ENCODE measurements at regions not wholly inside any gene's neighbourhood (a gene's known extent, or its start where the extent isn't known, plus 50 kb on each side); places are given as distances from the start of the nearest gene placed in this dataset.

- no peak overlapping the region for H3K4me3 ChIP-seq (replicated peaks; ENCODE audit: insufficient read depth, low read length)
- no peak for TF ChIP-seq SPI1 (IDR thresholded peaks at IDR 0.05; ENCODE audit: borderline replicate concordance, low read depth)
- DNase-seq (ENCODE audit: low read depth in 1 of 2, low spot score in 1 of 2) = no peak
Measured at GRCh38 chr4:181308476-181309312, 934.5 kb upstream of the TENM3 start.

GRCh38 chr4:181312066-181312465 is 931.1 kb upstream of the TENM3 start:
- no peak for DNase-seq (ENCODE audit: low read depth in 1 of 2, low spot score in 1 of 2)
- H3K27me3 ChIP-seq (ENCODE audit: insufficient read depth, poor library complexity, severe bottlenecking) = no peaks in the 10 kb centered on the region
- H3K4me3 ChIP-seq (replicated peaks; ENCODE audit: insufficient read depth, low read length) = no peak overlapping the region
- H3K27ac ChIP-seq (replicated peaks) = no peak overlapping the region
- no peak for TF ChIP-seq SPI1 (IDR thresholded peaks at IDR 0.05; ENCODE audit: borderline replicate concordance, low read depth)
- TF ChIP-seq REST (IDR thresholded peaks at IDR 0.05; ENCODE audit: insufficient replicate concordance, low read depth) = no peak
- no peak for TF ChIP-seq GABPA (IDR thresholded peaks at IDR 0.05; ENCODE audit: low read depth)
- TF ChIP-seq POLR2AphosphoS5 (IDR thresholded peaks at IDR 0.05; ENCODE audit: low read depth) = no peak
- no peak for TF ChIP-seq CTCF (IDR thresholded peaks at IDR 0.05; ENCODE audit: insufficient read depth, low read length)

More at GRCh38 chr4:181308476-181309312, 934.5 kb upstream of the TENM3 start:
- H3K27me3 ChIP-seq (ENCODE audit: insufficient read depth, poor library complexity, severe bottlenecking) = no peaks in the 10 kb centered on the region
- no peak overlapping the region for H3K27ac ChIP-seq (replicated peaks)

GRCh38 chr4:181319629-181320028 is 923.6 kb upstream of the TENM3 start:
- Histone ChIP-seq H3K4me3 (replicated peaks; ENCODE audit: insufficient read depth, low read length) (no peak overlapping the region), H3K27ac (replicated peaks) (no peak overlapping the region), H3K27me3 (ENCODE audit: insufficient read depth, poor library complexity, severe bottlenecking) (no peaks in the 10 kb centered on the region)
- no peak for TF ChIP-seq GABPA (IDR thresholded peaks at IDR 0.05; ENCODE audit: low read depth)
- no peak for TF ChIP-seq POLR2AphosphoS5 (IDR thresholded peaks at IDR 0.05; ENCODE audit: low read depth)
- no peak for TF ChIP-seq SPI1 (IDR thresholded peaks at IDR 0.05; ENCODE audit: borderline replicate concordance, low read depth)
- TF ChIP-seq REST (IDR thresholded peaks at IDR 0.05; ENCODE audit: insufficient replicate concordance, low read depth) = no peak
- TF ChIP-seq CTCF (IDR thresholded peaks at IDR 0.05; ENCODE audit: insufficient read depth, low read length) = no peak
- no peak for DNase-seq (ENCODE audit: low read depth in 1 of 2, low spot score in 1 of 2)

GRCh38 chr4:181323061-181323460 is 920.1 kb upstream of the TENM3 start:
- H3K27me3 ChIP-seq (ENCODE audit: insufficient read depth, poor library complexity, severe bottlenecking) = no peaks in the 10 kb centered on the region
- H3K4me3 ChIP-seq (replicated peaks; ENCODE audit: insufficient read depth, low read length) = no peak overlapping the region
- DNase-seq (ENCODE audit: low read depth in 1 of 2, low spot score in 1 of 2) = no peak
- no peak for TF ChIP-seq SPI1 (IDR thresholded peaks at IDR 0.05; ENCODE audit: borderline replicate concordance, low read depth)
- no peak for TF ChIP-seq REST (IDR thresholded peaks at IDR 0.05; ENCODE audit: insufficient replicate concordance, low read depth)
- TF ChIP-seq POLR2AphosphoS5 (IDR thresholded peaks at IDR 0.05; ENCODE audit: low read depth) = no peak
- no peak for TF ChIP-seq CTCF (IDR thresholded peaks at IDR 0.05; ENCODE audit: insufficient read depth, low read length)
- TF ChIP-seq GABPA (IDR thresholded peaks at IDR 0.05; ENCODE audit: low read depth) = no peak
- H3K27ac ChIP-seq (replicated peaks) = no peak overlapping the region

Measured in HL-60 (cell line).